Erythroblast (primary cell): ENCODE measurements at regions not wholly inside any gene's neighbourhood (a gene's known extent, or its start where the extent isn't known, plus 50 kb on each side); places are given as distances from the start of the nearest gene placed in this dataset.

Source experiments
- GATA1 ChIP-seq: IDR thresholded peaks from 2 replicates; pipeline ENCODE4 v1.6.1; 2011; ENCODE audit warnings: low read depth, mild to moderate bottlenecking, control low read depth, low read length, moderate library complexity
- POLR2A ChIP-seq: IDR thresholded peaks from 2 replicates; pipeline ENCODE4 v1.6.1; 2011; ENCODE audit warnings: mild to moderate bottlenecking, low read length

DNA sequence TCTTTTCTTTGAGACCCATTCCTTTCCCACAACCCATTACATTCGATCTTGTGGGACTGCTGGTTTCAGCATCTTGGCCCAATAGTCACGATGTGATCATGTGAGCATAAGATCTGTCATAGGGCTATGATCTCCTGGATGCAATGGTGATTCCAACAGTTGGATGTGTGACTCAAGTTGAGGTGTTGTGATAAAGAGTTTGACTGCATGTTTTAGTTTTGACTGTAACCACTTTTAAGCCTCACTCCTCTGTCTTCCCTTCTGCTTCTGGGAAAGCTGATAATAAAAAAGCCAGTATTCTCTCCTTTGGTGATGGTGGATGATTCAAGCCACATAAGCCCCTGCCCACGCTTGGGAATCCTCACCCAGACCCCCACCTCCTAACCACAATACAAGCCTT is 117.0 kb upstream of the ASCC3 start:
- TF ChIP-seq POLR2A = no peak
- no peak for TF ChIP-seq GATA1
